Endothelial cell of umbilical vein (primary cell): ENCODE measurements at regions not wholly inside any gene's neighbourhood (a gene's known extent, or its start where the extent isn't known, plus 50 kb on each side); places are given as distances from the start of the nearest gene placed in this dataset.

Source experiments
- BruUV-seq: library from RNA; stranded (reverse); fragments of 400-500 nt; replicated peaks from 2 replicates; lab custom pipeline; 2021; lab: Mats Ljungman, UMichigan
- CTCF ChIA-PET: fragments of 300-600, 350-600 bp; sonication (Branson Sonifier 250); formaldehyde crosslinking; loops from one replicate; lab custom pipeline; 2021; ENCODE audit warnings: antibody characterized with exemption, inconsistent platforms; lab: Charles Lee
- POLR2A ChIA-PET: fragments of 300-600, 350-600 bp; sonication (Branson Sonifier 250); formaldehyde crosslinking; loops from one replicate; lab custom pipeline; 2021; ENCODE audit warnings: antibody characterized with exemption, inconsistent platforms; lab: Charles Lee
- DNase-seq: peaks from one replicate; pipeline ENCODE4 v3.0.0-alpha.2; 2011; ENCODE audit warnings: low read depth, low spot score
- FAIRE-seq: peaks from 2 replicates; lab custom pipeline; 2011; peaks lifted over from hg19 to GRCh38; lab: Jason Lieb, UNC
- H2AFZ ChIP-seq: 2 replicates; pipeline ENCODE4 v1.6.0; 2012; ENCODE audit warnings: low read depth, low read length, control low read depth, inconsistent platforms
- H3K27ac ChIP-seq: 2 replicates; pipeline ENCODE4 v1.5.1; 2011; ENCODE audit warnings: low read depth, mild to moderate bottlenecking, control low read depth, low read length, moderate library complexity; ENCODE audit not compliant: insufficient read depth
- H3K27me3 ChIP-seq, 2 experiments: 2 replicates each; pipeline versions ENCODE4 v1.6.0 to v1.6.1; 2011; ENCODE audit warnings: low read length in 2 of 2, mixed read lengths in 1 of 2; ENCODE audit not compliant: control insufficient read depth in 2 of 2, insufficient read depth in 2 of 2
- H3K36me3 ChIP-seq, 2 experiments: 2 replicates in 1 of 2; 3 replicates in 1 of 2; pipeline ENCODE4 v1.5.1; 2011; ENCODE audit warnings: low read length in 2 of 2, mild to moderate bottlenecking in 1 of 2, moderate library complexity in 1 of 2; ENCODE audit not compliant: control insufficient read depth in 2 of 2, insufficient read depth in 2 of 2; ENCODE audit errors: extremely low read depth in 1 of 2
- H3K4me1 ChIP-seq: 3 replicates; pipeline ENCODE4 v1.5.1; 2011; ENCODE audit warnings: mild to moderate bottlenecking, low read length; ENCODE audit not compliant: control insufficient read depth, insufficient read depth; ENCODE audit errors: extremely low read depth
- H3K4me2 ChIP-seq: 2 replicates; pipeline ENCODE4 v1.6.1; 2011; ENCODE audit warnings: low read length, control low read depth, mixed read lengths; ENCODE audit not compliant: insufficient read depth
- H3K4me3 ChIP-seq, 3 experiments: fragments of 200-600 bp in 1 of 3; sonication (generic), shearing (Covaris generic) in 1 of 3; replicated peaks in 1 of 3; 2 replicates each; pipeline ENCODE4 v1.5.1; 2011 to 2016; ENCODE audit warnings: control low read depth in 3 of 3, low read length in 3 of 3, mild to moderate bottlenecking in 2 of 3, inconsistent platforms in 1 of 3, low read depth in 1 of 3, moderate library complexity in 1 of 3; ENCODE audit not compliant: insufficient read depth in 1 of 3
- H3K79me2 ChIP-seq: 2 replicates; pipeline ENCODE4 v1.6.0; 2012; ENCODE audit warnings: low read length, inconsistent platforms; ENCODE audit not compliant: control insufficient read depth, insufficient read depth
- H3K9ac ChIP-seq: replicated peaks from 2 replicates; pipeline ENCODE3; 2011; ENCODE audit warnings: low read length, control low read depth; ENCODE audit not compliant: insufficient read depth; ENCODE audit errors: extremely low read depth
- H3K9me1 ChIP-seq: replicated peaks from 3 replicates; pipeline ENCODE4 v1.6.0; 2011; ENCODE audit warnings: mild to moderate bottlenecking, low read length; ENCODE audit not compliant: control insufficient read depth, insufficient read depth; ENCODE audit errors: extremely low read depth
- H3K9me3 ChIP-seq: replicated peaks from 2 replicates; pipeline ENCODE4 v1.5.1; 2012; ENCODE audit warnings: low read length, inconsistent platforms; ENCODE audit not compliant: control insufficient read depth, insufficient read depth
- H4K20me1 ChIP-seq: replicated peaks from 2 replicates; pipeline ENCODE3; 2011; ENCODE audit warnings: mild to moderate bottlenecking, low read length; ENCODE audit not compliant: control insufficient read depth, insufficient read depth; ENCODE audit errors: extremely low read depth
- EZH2 ChIP-seq: IDR thresholded peaks from 2 replicates; pipeline ENCODE4 v1.6.1; 2012; ENCODE audit warnings: borderline replicate concordance, low read depth, mild to moderate bottlenecking, moderate library complexity, low read length, inconsistent platforms; ENCODE audit not compliant: severe bottlenecking
- FOS ChIP-seq: IDR thresholded peaks from 2 replicates; pipeline ENCODE4 v1.6.1; 2011; ENCODE audit warnings: mild to moderate bottlenecking, low read length, moderate library complexity, borderline replicate concordance; ENCODE audit not compliant: insufficient read depth
- GATA2 ChIP-seq: IDR thresholded peaks from 2 replicates; pipeline ENCODE4 v1.7.0; 2011; ENCODE audit warnings: low read depth, mild to moderate bottlenecking, moderate library complexity, mixed read lengths, low read length; ENCODE audit not compliant: insufficient read length, insufficient read depth
- POLR2A ChIP-seq: IDR thresholded peaks from 2 replicates; pipeline ENCODE4 v1.6.1; 2012; ENCODE audit warnings: low read depth, mild to moderate bottlenecking, control low read depth, low read length
- POLR2AphosphoS5 ChIP-seq: IDR thresholded peaks from 2 replicates; pipeline ENCODE4 v1.6.1; 2012; ENCODE audit warnings: low read depth, mild to moderate bottlenecking, control low read depth, low read length, moderate library complexity; ENCODE audit not compliant: insufficient read depth
- dilution Hi-C: fragments of 300-500 bp; cut with MboI; formaldehyde crosslinking; loops from one replicate; pipeline ENCODE4 v1.15.0; 2019; ENCODE audit warnings: low sequenced_read_pairs; ENCODE audit not compliant: extremely low pct_ligation_motif_present
- intact Hi-C: fragments of 100-400 bp; cut with micrococcal nuclease; formaldehyde crosslinking; loops from one replicate; pipeline ENCODE4 v1.10.0; 2022
- TF ChIP-seq, protein P1 (sequence below): IDR thresholded peaks from 2 replicates; pipeline ENCODE4 v1.6.1; 2011; ENCODE audit not compliant: insufficient read depth, insufficient read length

DNA sequence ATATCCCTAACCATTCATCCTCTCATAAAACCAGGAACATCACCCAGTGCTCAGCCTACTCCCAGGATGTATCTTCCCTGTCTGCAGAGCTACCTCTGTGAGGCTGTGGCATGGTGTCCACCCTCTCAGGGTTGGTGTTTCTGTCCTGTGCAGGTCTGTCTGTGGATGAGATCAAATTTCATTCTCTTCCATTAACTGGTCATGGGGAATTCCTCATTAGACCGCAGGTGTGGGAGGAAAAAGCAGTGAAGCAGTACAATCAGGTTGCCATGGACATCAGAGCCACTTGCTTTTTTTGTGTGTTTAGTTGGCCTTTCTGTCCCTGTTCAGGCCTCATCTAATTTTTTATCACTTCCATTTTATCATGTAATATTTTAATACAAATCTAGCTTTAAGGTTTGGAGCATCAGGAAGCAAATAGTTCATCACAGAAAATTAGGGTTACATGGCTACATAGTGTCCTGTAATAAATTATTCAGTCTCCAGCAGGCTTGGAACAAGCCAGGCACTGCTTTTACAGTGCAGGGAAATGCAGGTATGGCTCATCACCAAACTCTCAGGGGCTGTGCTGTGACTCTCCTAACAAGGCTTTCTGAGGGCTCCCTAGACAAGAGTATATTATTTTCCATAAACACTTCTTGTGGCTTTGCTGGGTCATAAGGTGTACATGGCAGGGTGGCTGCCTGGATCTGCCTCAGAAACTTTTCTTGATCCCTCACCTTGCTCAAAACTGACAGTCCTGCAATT is 594.9 kb upstream of the IGFBP3 start:
- Histone ChIP-seq H3K4me1 (no peaks in the 10 kb centered on the region), H4K20me1 (no peaks in the 10 kb centered on the region), H3K27me3 (no peaks in the 10 kb centered on the region), H3K9me3 (no peaks in the 10 kb centered on the region), H2AFZ (no peak overlapping the region), H3K4me2 (no peak overlapping the region), H3K4me3 (no peak overlapping the region), H3K9ac (no peak overlapping the region), H3K27ac (no peak overlapping the region), H3K9me1 (no peaks in the 10 kb centered on the region), H3K79me2 (no peaks in the 10 kb centered on the region), H3K36me3 (no peaks in the 10 kb centered on the region)
- dilution Hi-C loops (no loop called here), intact Hi-C loops (no loop called here)
- ChIA-PET CTCF (no interaction called here), POLR2A (no interaction called here)
- TF ChIP-seq EZH2 (no peak), POLR2AphosphoS5 (no peak), GATA2 (no peak), POLR2A (no peak)
- TF ChIP-seq, protein P1, sequence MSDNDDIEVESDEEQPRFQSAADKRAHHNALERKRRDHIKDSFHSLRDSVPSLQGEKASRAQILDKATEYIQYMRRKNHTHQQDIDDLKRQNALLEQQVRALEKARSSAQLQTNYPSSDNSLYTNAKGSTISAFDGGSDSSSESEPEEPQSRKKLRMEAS: no peak
- DNase-seq (no peak), FAIRE-seq (no peak)
- no TSS peak for BruUV-seq

DNA sequence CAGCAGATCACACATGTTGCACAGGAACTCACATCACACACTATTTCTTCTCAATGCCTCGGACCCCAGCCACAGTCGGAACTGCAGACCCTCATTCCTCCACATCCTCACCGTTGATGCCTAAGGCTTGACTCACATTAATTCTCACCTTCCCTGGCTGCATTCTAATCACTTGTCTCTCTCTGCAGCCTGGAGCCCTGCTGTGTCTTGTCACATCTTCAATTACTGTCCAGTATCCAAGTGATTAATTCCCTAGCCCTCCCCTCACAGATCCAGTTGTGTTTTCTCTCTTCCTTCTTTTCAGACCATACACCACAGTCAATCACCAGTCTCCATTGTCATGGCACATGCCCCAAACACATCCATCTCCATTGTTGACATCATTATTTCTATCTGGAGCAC is 592.4 kb upstream of the IGFBP3 start:
- DNase-seq (no peak), FAIRE-seq (no peak)
- Histone ChIP-seq H3K36me3 (no peaks in the 10 kb centered on the region), H3K9me1 (no peaks in the 10 kb centered on the region), H2AFZ (no peak overlapping the region), H3K4me1 (no peaks in the 10 kb centered on the region), H3K27ac (no peak overlapping the region), H3K9me3 (no peaks in the 10 kb centered on the region), H3K79me2 (no peaks in the 10 kb centered on the region), H3K4me3 (no peak overlapping the region), H3K9ac (no peak overlapping the region), H3K27me3 (no peaks in the 10 kb centered on the region), H4K20me1 (no peaks in the 10 kb centered on the region), H3K4me2 (no peak overlapping the region)
- ChIA-PET POLR2A (no interaction called here), CTCF (no interaction called here)
- intact Hi-C loops: no loop called here
- dilution Hi-C loops: no loop called here
- TF ChIP-seq FOS: no peak
- no peak for TF ChIP-seq EZH2
- TF ChIP-seq GATA2: no peak
- no TSS peak for BruUV-seq
